IPS-NIHi7 (cell line): ENCODE measurements at regions not wholly inside any gene's neighbourhood (a gene's known extent, or its start where the extent isn't known, plus 50 kb on each side); places are given as distances from the start of the nearest gene placed in this dataset.

ENCODE experiments used
- DNase-seq: peaks from one replicate; pipeline ENCODE4 v3.0.0; 2012; ENCODE audit warnings: mixed read lengths; ENCODE audit errors: extremely low spot score

- DNase-seq, result no peak
Observed at GRCh38 chr21:17440969-17441368, 71.9 kb upstream of the CXADR start.

DNA sequence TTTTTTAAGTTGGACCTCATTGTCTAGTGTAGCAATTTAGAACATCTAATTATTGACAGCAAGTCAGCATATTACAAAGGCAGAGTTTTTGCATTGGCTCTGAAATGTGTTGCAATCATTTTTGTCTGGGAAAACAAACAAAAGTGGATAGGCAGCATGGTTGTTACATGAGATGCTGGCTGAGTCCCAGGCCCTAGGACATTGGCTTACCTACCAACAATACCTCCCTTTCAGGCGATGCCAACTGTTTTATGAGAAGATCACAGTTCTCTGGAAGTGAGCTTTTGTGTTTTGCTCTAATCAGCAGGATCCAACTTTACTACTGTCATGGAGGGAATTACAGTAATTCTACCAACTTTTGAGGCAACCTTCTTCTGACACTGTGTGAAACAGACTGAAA is 71.5 kb upstream of the CXADR start:
- DNase-seq, result no peak

GRCh38 chr21:17442165-17442564 is 70.7 kb upstream of the CXADR start:
- no peak for DNase-seq

GRCh38 chr21:17444828-17445227 is 68.0 kb upstream of the CXADR start:
- DNase-seq, result no peak

GRCh38 chr21:17446737-17447136 is 66.1 kb upstream of the CXADR start:
- DNase-seq, result no peak

DNA sequence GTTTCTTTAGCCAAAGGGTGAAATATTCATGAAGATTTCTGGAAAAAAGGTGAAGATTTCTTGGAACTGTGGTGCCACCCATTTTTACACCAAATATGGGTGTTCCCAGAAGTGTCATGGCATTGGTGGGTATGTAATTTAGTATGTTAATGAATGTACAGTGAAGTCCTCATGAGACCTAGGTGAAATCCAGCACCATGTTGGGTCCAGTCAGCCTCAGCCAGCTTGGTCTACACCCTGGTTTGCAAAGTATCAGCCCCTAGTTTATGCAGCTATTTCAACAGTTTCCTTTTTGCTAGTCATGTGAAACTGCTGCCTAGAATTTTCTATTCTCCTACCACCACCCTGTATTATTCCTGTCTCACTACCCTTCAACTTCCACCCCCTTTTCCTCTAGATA is 63.1 kb upstream of the CXADR start:
- DNase-seq, result no peak

DNA sequence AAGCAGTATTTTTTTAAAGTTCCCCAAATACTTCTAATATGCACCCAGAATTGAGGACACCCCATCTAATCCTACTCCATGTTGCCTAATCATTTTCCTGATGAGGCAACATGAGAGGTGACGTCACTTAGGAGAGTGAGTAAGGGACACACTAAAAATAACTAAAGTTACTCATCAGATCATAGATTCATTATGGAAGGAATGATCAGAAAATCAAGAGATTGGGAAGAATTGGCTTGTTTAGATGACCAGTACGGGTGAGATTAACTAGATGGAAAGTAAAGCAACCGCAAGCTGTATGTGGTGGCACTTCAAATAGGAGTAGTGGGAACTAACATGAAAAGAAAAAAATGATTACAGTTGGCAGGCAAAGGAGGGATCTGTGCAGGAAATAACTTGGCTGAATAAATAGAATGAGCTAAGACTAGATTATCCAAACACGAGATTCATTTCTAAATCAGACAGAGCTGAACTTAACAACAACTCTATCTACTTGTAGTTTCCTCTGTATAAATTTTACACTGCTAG is 61.4 kb upstream of the CXADR start:
- DNase-seq, result no peak

DNA sequence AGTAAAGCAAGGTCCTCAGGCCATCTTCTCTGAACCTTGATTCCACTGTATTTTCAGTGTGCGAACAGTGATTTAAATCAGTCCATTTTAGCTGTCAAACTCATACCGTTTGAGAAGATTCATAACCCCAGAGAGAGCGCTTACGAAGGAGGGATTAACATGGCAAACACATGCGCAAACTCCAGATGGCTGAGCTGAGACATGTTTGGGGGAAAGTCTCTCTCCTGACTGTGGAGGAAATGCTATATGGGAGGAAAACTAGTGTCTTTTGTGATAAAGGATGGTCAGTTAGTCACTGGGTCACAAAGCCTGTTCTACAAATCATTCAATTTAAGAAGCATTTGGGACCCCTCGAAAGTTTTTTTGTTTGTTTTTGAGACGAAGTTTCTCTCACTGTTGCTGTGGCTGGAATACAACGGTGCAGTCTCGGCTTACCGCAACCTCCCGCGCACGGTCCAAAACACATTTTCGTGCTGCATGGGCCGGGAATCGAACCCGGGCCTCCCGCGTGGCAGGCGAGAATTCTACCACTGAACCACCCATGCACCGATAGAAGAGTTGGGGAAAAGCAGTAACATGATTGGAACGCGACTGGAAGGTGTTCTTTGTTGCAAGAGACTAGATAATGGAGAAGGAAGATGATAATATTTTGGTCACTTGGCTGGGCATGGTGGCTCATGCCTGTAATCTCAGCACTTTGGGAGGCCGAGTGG is 58.4 kb upstream of the CXADR start:
- peak; percentile 69 for DNase-seq

DNA sequence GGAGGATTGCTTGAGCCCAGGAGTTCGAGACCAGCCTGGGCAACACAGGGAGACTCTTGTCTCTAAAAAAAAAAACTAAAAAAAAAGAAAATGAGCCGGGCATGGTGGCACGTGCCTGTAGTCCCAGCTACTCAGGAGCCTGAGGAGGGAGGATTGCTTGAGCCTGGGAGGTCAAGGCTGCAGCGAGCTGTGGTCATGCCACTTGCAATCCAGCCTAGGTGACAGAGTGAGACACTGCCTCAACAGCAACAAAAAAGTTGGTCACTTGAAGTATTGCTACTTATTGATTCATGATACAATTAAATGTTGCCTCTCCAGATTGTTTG is 57.9 kb upstream of the CXADR start:
- DNase-seq, result no peak

DNA sequence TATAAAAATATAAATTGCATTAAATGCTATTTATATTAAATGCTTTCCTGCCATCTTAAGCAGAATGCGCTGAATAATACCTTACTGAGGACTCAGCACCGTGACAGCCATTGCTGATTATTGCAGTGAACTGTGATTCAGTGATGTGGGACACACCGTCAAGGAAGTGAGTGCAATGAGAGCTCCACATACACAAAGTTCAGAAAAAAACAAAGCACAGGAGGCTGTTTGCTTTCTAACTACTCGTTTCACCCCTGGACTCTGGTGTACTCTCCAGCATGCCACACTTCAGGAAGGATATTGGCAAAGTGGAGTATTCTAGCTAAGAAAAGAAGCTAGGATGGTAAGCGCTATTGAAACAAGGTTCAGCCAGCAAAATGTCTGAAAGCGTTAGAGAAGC is 57.4 kb upstream of the CXADR start:
- DNase-seq, result no peak

DNA sequence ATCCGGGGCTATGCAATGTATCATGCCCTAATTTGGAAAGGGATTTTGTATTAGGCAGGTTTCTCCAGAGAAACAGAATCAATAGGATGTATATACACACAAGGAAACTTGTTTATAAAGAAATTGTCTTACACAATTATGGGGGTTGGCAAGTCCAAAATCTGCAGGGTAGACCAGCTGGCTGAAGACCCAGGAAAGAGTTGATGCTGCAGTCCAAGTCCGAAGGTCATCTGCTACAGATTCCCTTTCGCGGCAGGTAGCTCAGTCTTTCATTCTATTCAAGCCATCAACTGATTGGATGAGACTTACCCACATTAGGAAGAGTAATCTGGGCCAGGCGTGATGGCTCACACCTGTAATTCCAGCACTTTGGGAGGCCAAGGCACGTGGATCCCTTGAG is 54.6 kb upstream of the CXADR start:
- no peak for DNase-seq

- no peak for DNase-seq
Observed at GRCh38 chr21:17460094-17460493, 52.7 kb upstream of the CXADR start.

DNA sequence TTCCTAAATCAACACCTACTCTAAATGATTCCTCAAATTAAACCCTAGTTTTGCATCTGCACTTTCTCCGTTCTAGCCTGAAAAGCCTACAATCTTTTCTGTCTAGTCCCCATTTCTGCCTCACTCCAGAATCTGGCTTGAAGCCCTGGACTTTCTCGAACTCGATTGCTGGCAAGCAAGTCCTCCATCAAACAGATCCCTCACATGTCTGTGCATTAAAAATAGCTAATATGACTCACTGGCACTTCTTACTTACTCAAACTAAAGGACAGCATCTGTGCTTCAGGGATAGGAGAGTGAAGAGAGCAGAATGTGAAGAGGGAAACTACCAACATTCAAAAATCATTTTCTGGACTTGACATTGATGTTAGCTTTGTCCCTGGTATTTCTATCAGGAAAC is 51.8 kb upstream of the CXADR start:
- DNase-seq, result no peak

- no peak for DNase-seq
Observed at GRCh38 chr21:17461582-17461981, 51.3 kb upstream of the CXADR start.

DNA sequence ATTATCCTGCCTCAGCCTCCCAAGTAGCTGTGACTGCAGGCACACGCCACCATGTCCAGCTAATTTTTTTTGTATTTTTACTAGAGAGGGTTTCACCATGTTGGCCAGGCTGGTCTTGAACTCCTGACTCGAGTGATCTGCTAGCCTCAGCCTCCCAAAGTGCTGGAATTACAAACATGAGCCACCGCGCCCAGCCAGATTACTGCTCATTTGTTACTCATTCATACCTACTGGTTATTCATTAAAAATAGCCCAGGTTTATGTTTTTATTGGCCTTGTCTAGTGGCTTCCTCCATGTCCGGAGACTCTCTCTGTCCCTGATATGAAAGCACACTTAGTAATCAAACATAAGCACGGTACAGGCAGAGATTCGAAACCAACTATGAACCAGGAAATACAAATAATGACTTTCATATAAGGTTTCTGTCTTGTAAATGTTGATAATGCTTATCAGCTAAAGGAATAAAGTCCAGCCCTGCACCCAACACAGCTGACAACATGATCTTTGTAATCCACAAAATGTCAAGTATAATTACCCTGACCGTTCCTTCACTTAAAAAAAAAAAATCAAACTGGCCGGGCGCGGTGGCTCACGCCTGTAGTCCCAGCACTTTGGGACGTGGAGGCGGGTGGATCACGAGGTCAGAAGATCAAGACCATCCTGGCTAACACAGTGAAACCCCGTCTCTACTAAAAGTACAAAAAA is 50.4 kb upstream of the CXADR start:
- no peak for DNase-seq
